ENCODE measurements at regions not wholly inside any gene's neighbourhood (a gene's known extent, or its start where the extent isn't known, plus 50 kb on each side); places are given as distances from the start of the nearest gene placed in this dataset.

GRCh38 chr6:53210811-53211210, 62.2 kb upstream of the GCM1 start:
- Histone ChIP-seq H3K4me1 (ENCODE audit: control insufficient read depth, extremely low read depth, insufficient read depth, low read length) (no peaks in the 10 kb centered on the region), H3K27me3 (ENCODE audit: control insufficient read depth in 2 of 2, insufficient read depth in 2 of 2, low read length in 2 of 2) (no peaks in the 10 kb centered on the region), H3K9me1 (replicated peaks; ENCODE audit: control insufficient read depth, extremely low read depth, insufficient read depth, low read length) (no peaks in the 10 kb centered on the region), H3K79me2 (ENCODE audit: control insufficient read depth, insufficient read depth, low read length) (no peaks in the 10 kb centered on the region), H2AFZ (ENCODE audit: low read depth, low read length) (no peak overlapping the region), H3K4me2 (ENCODE audit: insufficient read depth, low read length) (no peak overlapping the region), H3K36me3 (ENCODE audit: control insufficient read depth in 2 of 2, extremely low read depth in 1 of 2, insufficient read depth in 2 of 2, low read length in 2 of 2) (no peaks in the 10 kb centered on the region), H3K4me3 (replicated peaks in 1 of 3; ENCODE audit: insufficient read depth in 1 of 3, low read depth in 1 of 3, low read length in 3 of 3) (no peak overlapping the region), H4K20me1 (replicated peaks; ENCODE audit: control insufficient read depth, extremely low read depth, insufficient read depth, low read length) (no peaks in the 10 kb centered on the region), H3K9ac (replicated peaks; ENCODE audit: extremely low read depth, insufficient read depth, low read length) (no peak overlapping the region), H3K27ac (ENCODE audit: insufficient read depth, low read depth, low read length) (no peak overlapping the region), H3K9me3 (replicated peaks; ENCODE audit: control insufficient read depth, insufficient read depth, low read length) (no peaks in the 10 kb centered on the region)
- TF ChIP-seq CTCF (IDR thresholded peaks at IDR 0.05; ENCODE audit: extremely low read depth in 1 of 2, insufficient read depth in 1 of 2, low read depth in 1 of 2, low read length in 2 of 2) (no peak), POLR2A (IDR thresholded peaks at IDR 0.05; ENCODE audit: low read depth, low read length) (no peak), JUN (IDR thresholded peaks at IDR 0.05; ENCODE audit: borderline replicate concordance, insufficient read depth, insufficient read length, low read depth) (no peak), GATA2 (IDR thresholded peaks at IDR 0.05; ENCODE audit: insufficient read depth, insufficient read length, low read depth, low read length) (no peak), POLR2AphosphoS5 (IDR thresholded peaks at IDR 0.05; ENCODE audit: insufficient read depth, low read depth, low read length) (no peak), MAX (IDR thresholded peaks at IDR 0.05; ENCODE audit: insufficient read depth, insufficient read length) (no peak), EZH2 (IDR thresholded peaks at IDR 0.05; ENCODE audit: borderline replicate concordance, low read depth, low read length, severe bottlenecking) (no peak), MYC (IDR thresholded peaks at IDR 0.05; ENCODE audit: low read depth, low read length) (no peak), FOS (IDR thresholded peaks at IDR 0.05; ENCODE audit: borderline replicate concordance, insufficient read depth, low read length) (no peak)
- ChIA-PET POLR2A (no interaction called here), CTCF (interaction anchor here (1.0 kb wide), 1 partner anchor 9 kb away, joined by 3 read pairs; no protein-coding TSS in a partner anchor)
- DNase-seq (ENCODE audit: low read depth, low spot score) (no peak), FAIRE-seq (no peak)
- dilution Hi-C loops (cut with MboI; ENCODE audit: extremely low pct_ligation_motif_present, low sequenced_read_pairs) (no loop called here), intact Hi-C loops (cut with micrococcal nuclease) (no loop called here)
- no TSS peak for BruUV-seq (replicated peaks)

Measured in endothelial cell of umbilical vein (primary cell).